Neural cell (in vitro differentiated cells): ENCODE measurements at regions not wholly inside any gene's neighbourhood (a gene's known extent, or its start where the extent isn't known, plus 50 kb on each side); places are given as distances from the start of the nearest gene placed in this dataset.

ENCODE experiments used
- H2AFZ ChIP-seq: fragments of 200-600, 300-800 bp; sonication (generic), shearing (Covaris generic); 2 replicates; pipeline ENCODE4 v1.6.0; 2014; ENCODE audit warnings: low read depth, mild to moderate bottlenecking, antibody characterized with exemption, low read length, moderate library complexity
- H3F3A ChIP-seq: fragments of 200-600 bp; shearing (Covaris generic); 2 replicates; pipeline ENCODE4 v1.6.1; 2016; ENCODE audit warnings: mild to moderate bottlenecking, moderate library complexity, mixed read lengths, antibody characterized with exemption, low read length; ENCODE audit not compliant: insufficient read depth, poor library complexity, severe bottlenecking
- H3K27ac ChIP-seq: fragments of 200-600, 300-800 bp; sonication (generic), shearing (Covaris generic); 2 replicates; pipeline ENCODE4 v1.5.1; 2014; ENCODE audit warnings: mild to moderate bottlenecking, low read length, moderate library complexity
- H3K27me3 ChIP-seq: fragments of 300-800, 200-600 bp; sonication (generic), shearing (Covaris generic); 2 replicates; pipeline ENCODE4 v1.6.0; 2014; ENCODE audit warnings: mild to moderate bottlenecking, low read depth, low read length, moderate library complexity; ENCODE audit not compliant: insufficient read depth
- H3K36me3 ChIP-seq: fragments of 300-800, 200-600 bp; sonication (generic), shearing (Covaris generic); 2 replicates; pipeline ENCODE4 v1.5.1; 2014; ENCODE audit warnings: mild to moderate bottlenecking, antibody characterized with exemption, low read length, moderate library complexity; ENCODE audit not compliant: insufficient read depth
- H3K4me2 ChIP-seq: fragments of 300-800, 200-600 bp; sonication (generic), shearing (Covaris generic); 2 replicates; pipeline ENCODE4 v1.6.0; 2014; ENCODE audit warnings: mild to moderate bottlenecking, low read length
- H3K4me3 ChIP-seq: fragments of 300-800, 200-600 bp; sonication (generic), shearing (Covaris generic); 2 replicates; pipeline ENCODE4 v1.5.1; 2014; ENCODE audit warnings: mild to moderate bottlenecking, low read length, moderate library complexity
- H3K79me2 ChIP-seq: fragments of 200-600 bp; shearing (Covaris generic); replicated peaks from 2 replicates; pipeline ENCODE4 v1.6.0; 2014; ENCODE audit warnings: mild to moderate bottlenecking, low read length, moderate library complexity; ENCODE audit not compliant: insufficient read depth
- H3K9ac ChIP-seq: fragments of 300-800, 200-600 bp; sonication (generic), shearing (Covaris generic); 2 replicates; pipeline ENCODE4 v1.6.1; 2016; ENCODE audit warnings: mild to moderate bottlenecking, low read length, mixed read lengths
- H3K9me2 ChIP-seq: fragments of 200-600 bp; shearing (Covaris generic); 2 replicates; pipeline ENCODE4 v1.6.1; 2016; ENCODE audit warnings: mild to moderate bottlenecking, low read length, mixed read lengths; ENCODE audit not compliant: insufficient read depth
- H3K9me3 ChIP-seq: fragments of 200-600, 300-800 bp; sonication (generic), shearing (Covaris generic); 2 replicates; pipeline ENCODE4 v1.6.1; 2016; ENCODE audit warnings: mild to moderate bottlenecking, mixed run types, low read length, moderate library complexity, mixed read lengths
- H4K20me1 ChIP-seq: fragments of 200-600 bp; shearing (Covaris generic); 2 replicates; pipeline ENCODE4 v1.6.1; 2016; ENCODE audit warnings: mild to moderate bottlenecking, mixed run types; ENCODE audit not compliant: insufficient read depth
- CTCF ChIP-seq: fragments of 450-650 bp; IDR thresholded peaks from 2 replicates; pipeline ENCODE4 v1.5.1; 2014; ENCODE audit warnings: antibody characterized with exemption, mild to moderate bottlenecking, moderate library complexity; ENCODE audit not compliant: poor library complexity, severe bottlenecking
- EP300 ChIP-seq: fragments of 450-650 bp; conservative IDR thresholded peaks from 2 replicates; pipeline ENCODE4 v1.6.1; 2014; ENCODE audit warnings: antibody characterized with exemption, mild to moderate bottlenecking, moderate library complexity; ENCODE audit not compliant: poor library complexity, severe bottlenecking
- EZH2 ChIP-seq: fragments of 200-600, 300-800 bp; shearing (Covaris generic), sonication (generic); IDR thresholded peaks from 2 replicates; pipeline ENCODE4 v1.6.1; 2014; ENCODE audit warnings: antibody characterized with exemption, low read length, borderline replicate concordance, mild to moderate bottlenecking; ENCODE audit not compliant: insufficient read depth, poor library complexity, severe bottlenecking
- MXI1 ChIP-seq: fragments of 450-650 bp; conservative IDR thresholded peaks from 2 replicates; pipeline ENCODE4 v1.6.1; 2014; ENCODE audit warnings: antibody characterized with exemption, mild to moderate bottlenecking; ENCODE audit not compliant: poor library complexity, severe bottlenecking
- POLR2AphosphoS5 ChIP-seq: IDR thresholded peaks from 2 replicates; pipeline ENCODE4 v1.6.1; 2012
- RAD21 ChIP-seq: fragments of 450-650 bp; conservative IDR thresholded peaks from 2 replicates; pipeline ENCODE4 v1.6.1; 2014; ENCODE audit warnings: antibody characterized with exemption, mild to moderate bottlenecking, moderate library complexity
- REST ChIP-seq: IDR thresholded peaks from 2 replicates; pipeline ENCODE4 v1.6.1; 2012; ENCODE audit warnings: borderline replicate concordance
- SMC3 ChIP-seq: fragments of 450-650 bp; conservative IDR thresholded peaks from 2 replicates; pipeline ENCODE4 v1.6.1; 2014; ENCODE audit warnings: antibody characterized with exemption, mild to moderate bottlenecking, moderate library complexity; ENCODE audit not compliant: poor library complexity
- TAF1 ChIP-seq: IDR thresholded peaks from 2 replicates; pipeline ENCODE4 v1.6.1; 2012; ENCODE audit warnings: low read depth

- no peak overlapping the region for H3K4me2 ChIP-seq
- H3F3A ChIP-seq = no peaks in the 10 kb centered on the region
- peak overlapping the region; percentile 4 for H3K9ac ChIP-seq
- no peaks in the 10 kb centered on the region for H3K79me2 ChIP-seq
- TF ChIP-seq RAD21 = no peak
- H3K36me3 ChIP-seq = no peaks in the 10 kb centered on the region
- H4K20me1 ChIP-seq = no peaks in the 10 kb centered on the region
- peak overlapping the region; percentile 76 for H3K27ac ChIP-seq
- H3K4me3 ChIP-seq = peak overlapping the region; percentile 2
- H3K9me2 ChIP-seq = no peaks in the 10 kb centered on the region
- H3K27me3 ChIP-seq = no peaks in the 10 kb centered on the region
- no peak overlapping the region for H2AFZ ChIP-seq
- H3K9me3 ChIP-seq = no peaks in the 10 kb centered on the region
Observed at GRCh38 chr5:39775086-39775796, 350.5 kb upstream of the DAB2 start.

- no peak for TF ChIP-seq REST
- TF ChIP-seq EP300 = peak; percentile 88
- H4K20me1 ChIP-seq = no peaks in the 10 kb centered on the region
- H3K9me3 ChIP-seq = no peaks in the 10 kb centered on the region
- H3F3A ChIP-seq = no peaks in the 10 kb centered on the region
- no peak overlapping the region for H3K4me2 ChIP-seq
- no peaks in the 10 kb centered on the region for H3K27me3 ChIP-seq
- peak overlapping the region; percentile 2 for H3K4me3 ChIP-seq
- no peaks in the 10 kb centered on the region for H3K36me3 ChIP-seq
- H3K9me2 ChIP-seq = no peaks in the 10 kb centered on the region
- H3K27ac ChIP-seq = peak overlapping the region; percentile 76
- H3K79me2 ChIP-seq = no peaks in the 10 kb centered on the region
- H2AFZ ChIP-seq = no peak overlapping the region
- H3K9ac ChIP-seq = peak overlapping the region; percentile 4
Observed at GRCh38 chr5:39774605-39775004, 349.8 kb upstream of the DAB2 start.

- no peaks in the 10 kb centered on the region for H3K36me3 ChIP-seq
- H3F3A ChIP-seq = no peaks in the 10 kb centered on the region
- H3K4me2 ChIP-seq = no peak overlapping the region
- H3K9me3 ChIP-seq = no peaks in the 10 kb centered on the region
- H3K27ac ChIP-seq = no peak overlapping the region
- H3K79me2 ChIP-seq = no peaks in the 10 kb centered on the region
- H3K9me2 ChIP-seq = no peaks in the 10 kb centered on the region
- TF ChIP-seq POLR2AphosphoS5 (no peak), MXI1 (no peak), RAD21 (no peak), TAF1 (no peak), EP300 (no peak), SMC3 (no peak), CTCF (no peak), EZH2 (no peak), REST (no peak)
- no peaks in the 10 kb centered on the region for H4K20me1 ChIP-seq
- H3K9ac ChIP-seq = no peak overlapping the region
- no peak overlapping the region for H2AFZ ChIP-seq
- H3K27me3 ChIP-seq = no peaks in the 10 kb centered on the region
- H3K4me3 ChIP-seq = no peak overlapping the region
Observed at GRCh38 chr5:39772307-39772706, 347.5 kb upstream of the DAB2 start.
